ENCODE measurements at regions not wholly inside any gene's neighbourhood (a gene's known extent, or its start where the extent isn't known, plus 50 kb on each side); places are given as distances from the start of the nearest gene placed in this dataset.
A peak's percentile ranks its signal among the peaks of the same experiment; 100 is the strongest.

GRCh38 chr18:34976899-34977837, 64.0 kb upstream of the MAPRE2 start:
- peak; percentile 68 for DNase-seq (ENCODE audit: low spot score)
- in situ Hi-C loops (cut with HindIII; ENCODE audit: low sequenced_read_pairs): no loop called here

- in situ Hi-C loops (cut with HindIII; ENCODE audit: low sequenced_read_pairs): no loop called here
- DNase-seq (ENCODE audit: low spot score): peak; percentile 24
Observed at GRCh38 chr18:34977838-34978532, 63.2 kb upstream of the MAPRE2 start.

- in situ Hi-C loops (cut with HindIII; ENCODE audit: low sequenced_read_pairs): no loop called here
- peak; percentile 43 for DNase-seq (ENCODE audit: low spot score)
Observed at GRCh38 chr18:34978533-34978893, 62.7 kb upstream of the MAPRE2 start.

GRCh38 chr18:34978953-34979608, 62.1 kb upstream of the MAPRE2 start:
- peak; percentile 76 for DNase-seq (ENCODE audit: low spot score)
- in situ Hi-C loops (cut with HindIII; ENCODE audit: low sequenced_read_pairs): no loop called here

- in situ Hi-C loops (cut with HindIII; ENCODE audit: low sequenced_read_pairs): no loop called here
- no peak for DNase-seq (ENCODE audit: low spot score)
Observed at GRCh38 chr18:34981487-34981886, 59.7 kb upstream of the MAPRE2 start.

GRCh38 chr18:34985963-34986362, 55.2 kb upstream of the MAPRE2 start:
- in situ Hi-C loops (cut with HindIII; ENCODE audit: low sequenced_read_pairs): no loop called here

GRCh38 chr18:34990597-34990996, 50.6 kb upstream of the MAPRE2 start:
- in situ Hi-C loops (cut with HindIII; ENCODE audit: low sequenced_read_pairs): no loop called here
- DNase-seq (ENCODE audit: low spot score): no peak

More at GRCh38 chr18:34985963-34986362, 55.2 kb upstream of the MAPRE2 start:
- DNase-seq (ENCODE audit: low spot score): no peak

- no peak for DNase-seq (ENCODE audit: low spot score)
Observed at GRCh38 chr18:34991152-34991551, 50.1 kb upstream of the MAPRE2 start.

More at GRCh38 chr18:34991152-34991551, 50.1 kb upstream of the MAPRE2 start:
- in situ Hi-C loops (cut with HindIII; ENCODE audit: low sequenced_read_pairs): no loop called here
